WERI-Rb-1 (cell line): ENCODE measurements at regions not wholly inside any gene's neighbourhood (a gene's known extent, or its start where the extent isn't known, plus 50 kb on each side); places are given as distances from the start of the nearest gene placed in this dataset.

Source experiments
- DNase-seq: peaks from one replicate; pipeline ENCODE4 v3.0.0-alpha.2; 2020
- H3K27ac ChIP-seq: fragments of 250-450 bp; sonication (Bioruptor Pico); 2 replicates; pipeline ENCODE4 v1.5.1; 2020; ENCODE audit warnings: mild to moderate bottlenecking, moderate library complexity
- H3K27me3 ChIP-seq: fragments of 250-450 bp; sonication (Bioruptor Pico); 2 replicates; pipeline ENCODE4 v1.5.1; 2021; ENCODE audit warnings: mild to moderate bottlenecking, low read depth, moderate library complexity; ENCODE audit not compliant: insufficient read depth, severe bottlenecking
- H3K36me3 ChIP-seq: fragments of 250-450 bp; sonication (Bioruptor Pico); 2 replicates; pipeline ENCODE4 v1.5.1; 2020; ENCODE audit warnings: mild to moderate bottlenecking, moderate library complexity
- H3K4me3 ChIP-seq: 2 replicates; pipeline ENCODE4 v1.5.1; 2011; ENCODE audit warnings: low read depth, mild to moderate bottlenecking, control low read depth, low read length
- H3K9me3 ChIP-seq: fragments of 250-450 bp; sonication (Bioruptor Pico); 2 replicates; pipeline ENCODE4 v1.5.1; 2021; ENCODE audit warnings: mild to moderate bottlenecking, moderate library complexity; ENCODE audit not compliant: severe bottlenecking
- CTCF ChIP-seq: IDR thresholded peaks from 2 replicates; pipeline ENCODE4 v1.5.1; 2011; ENCODE audit warnings: low read depth, mild to moderate bottlenecking, control low read depth, inconsistent platforms, low read length

GRCh38 chr20:6956574-6956973 lies 189.1 kb downstream of the BMP2 start:
- no peak overlapping the region for H3K27ac ChIP-seq
- no peaks in the 10 kb centered on the region for H3K9me3 ChIP-seq
- H3K4me3 ChIP-seq, result no peak overlapping the region
- no peaks in the 10 kb centered on the region for H3K36me3 ChIP-seq
- DNase-seq, result no peak
- TF ChIP-seq CTCF, result no peak
- no peaks in the 10 kb centered on the region for H3K27me3 ChIP-seq

GRCh38 chr20:6959900-6960312 lies 192.4 kb downstream of the BMP2 start:
- Histone ChIP-seq H3K4me3 (no peak overlapping the region), H3K36me3 (no peaks in the 10 kb centered on the region), H3K9me3 (no peaks in the 10 kb centered on the region), H3K27ac (no peak overlapping the region), H3K27me3 (peaks cover 9% of the 10 kb centered on the region)
- no peak for TF ChIP-seq CTCF
- no peak for DNase-seq

- H3K9me3 ChIP-seq, result no peaks in the 10 kb centered on the region
- no peaks in the 10 kb centered on the region for H3K36me3 ChIP-seq
- TF ChIP-seq CTCF, result no peak
- peaks cover 9% of the 10 kb centered on the region for H3K27me3 ChIP-seq
- no peak overlapping the region for H3K4me3 ChIP-seq
- DNase-seq, result no peak
- no peak overlapping the region for H3K27ac ChIP-seq
Observed at GRCh38 chr20:6966721-6967120, 199.2 kb downstream of the BMP2 start.

- no peak for DNase-seq
- no peak for TF ChIP-seq CTCF
- Histone ChIP-seq H3K36me3 (no peaks in the 10 kb centered on the region), H3K9me3 (no peaks in the 10 kb centered on the region), H3K27me3 (peaks cover 8% of the 10 kb centered on the region), H3K4me3 (no peak overlapping the region), H3K27ac (no peak overlapping the region)
Observed at GRCh38 chr20:6974838-6975237, 207.4 kb downstream of the BMP2 start.

- Histone ChIP-seq H3K4me3 (no peak overlapping the region), H3K27ac (no peak overlapping the region), H3K27me3 (peaks cover 8% of the 10 kb centered on the region), H3K36me3 (no peaks in the 10 kb centered on the region), H3K9me3 (no peaks in the 10 kb centered on the region)
- no peak for DNase-seq
- no peak for TF ChIP-seq CTCF
Observed at GRCh38 chr20:6975311-6975710, 207.8 kb downstream of the BMP2 start.

- no peaks in the 10 kb centered on the region for H3K9me3 ChIP-seq
- TF ChIP-seq CTCF, result no peak
- H3K36me3 ChIP-seq, result no peaks in the 10 kb centered on the region
- no peak overlapping the region for H3K4me3 ChIP-seq
- H3K27me3 ChIP-seq, result peaks cover 8% of the 10 kb centered on the region
- no peak overlapping the region for H3K27ac ChIP-seq
- DNase-seq, result no peak
Observed at GRCh38 chr20:6976106-6976900, 208.8 kb downstream of the BMP2 start.
